Mesothelial cell of epicardium (in vitro differentiated cells): ENCODE measurements at regions not wholly inside any gene's neighbourhood (a gene's known extent, or its start where the extent isn't known, plus 50 kb on each side); places are given as distances from the start of the nearest gene placed in this dataset.
"Not testable (repeated sequence)": the region's sequence is repeated elsewhere in the genome, so short reads cannot be mapped to it uniquely, and the experiment has no call there.

Source experiments
- DNase-seq, 2 experiments: peaks; one replicate each; pipeline ENCODE4 v3.0.0; 2021; ENCODE audit warnings: low spot score in 2 of 2; ENCODE audit not compliant: unreplicated experiment in 2 of 2
- H3K27ac Mint-ChIP-seq: 2 replicates; pipeline ENCODE4 v1.8.0; 2021; ENCODE audit warnings: mixed read lengths
- H3K27me3 Mint-ChIP-seq: 2 replicates; pipeline ENCODE4 v1.8.0; 2021; ENCODE audit warnings: low read depth, mixed read lengths
- H3K36me3 Mint-ChIP-seq: 2 replicates; pipeline ENCODE4 v1.8.0; 2021; ENCODE audit warnings: mixed read lengths
- H3K4me1 Mint-ChIP-seq: 2 replicates; pipeline ENCODE4 v1.8.0; 2021; ENCODE audit warnings: mixed read lengths
- H3K4me3 Mint-ChIP-seq: 2 replicates; pipeline ENCODE4 v1.8.0; 2021; ENCODE audit warnings: mild to moderate bottlenecking, moderate library complexity, mixed read lengths
- H3K9me3 Mint-ChIP-seq: 2 replicates; pipeline ENCODE4 v1.8.0; 2021; ENCODE audit warnings: mixed read lengths
- TF ChIP-seq, protein P1 (sequence below): fragments of 200-600 bp; sonication (generic); IDR thresholded peaks from one replicate; pipeline ENCODE4 v1.5.0; 2021; ENCODE audit warnings: antibody characterized with exemption; ENCODE audit not compliant: unreplicated experiment

DNA sequence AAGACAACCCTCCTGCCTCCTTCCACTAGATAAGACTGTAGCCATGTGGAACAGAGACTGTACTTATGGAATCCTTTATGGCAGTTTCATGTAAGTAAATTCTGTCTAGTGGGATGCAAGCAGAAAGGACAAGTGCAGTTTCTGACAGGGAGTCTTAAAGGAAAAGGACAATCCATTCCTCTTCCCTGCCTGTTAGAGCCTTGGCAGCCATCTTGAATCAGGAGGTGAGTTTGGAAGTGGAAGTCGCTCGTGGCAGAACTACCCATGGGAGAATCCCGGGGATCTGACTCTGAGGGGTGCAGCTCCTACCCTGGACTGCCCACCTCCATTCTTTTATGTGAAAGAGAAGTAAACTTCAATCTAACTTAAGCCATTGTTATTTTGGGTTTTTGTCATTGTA, 61.4 kb upstream of the AKAP12 start:
- Mint-ChIP-seq H3K27me3 (no peaks in the 10 kb centered on the region), H3K27ac (no peak overlapping the region), H3K9me3 (no peaks in the 10 kb centered on the region), H3K4me1 (peaks cover 30% of the 10 kb centered on the region), H3K36me3 (no peaks in the 10 kb centered on the region), H3K4me3 (no peak overlapping the region)
- TF ChIP-seq, protein P1, sequence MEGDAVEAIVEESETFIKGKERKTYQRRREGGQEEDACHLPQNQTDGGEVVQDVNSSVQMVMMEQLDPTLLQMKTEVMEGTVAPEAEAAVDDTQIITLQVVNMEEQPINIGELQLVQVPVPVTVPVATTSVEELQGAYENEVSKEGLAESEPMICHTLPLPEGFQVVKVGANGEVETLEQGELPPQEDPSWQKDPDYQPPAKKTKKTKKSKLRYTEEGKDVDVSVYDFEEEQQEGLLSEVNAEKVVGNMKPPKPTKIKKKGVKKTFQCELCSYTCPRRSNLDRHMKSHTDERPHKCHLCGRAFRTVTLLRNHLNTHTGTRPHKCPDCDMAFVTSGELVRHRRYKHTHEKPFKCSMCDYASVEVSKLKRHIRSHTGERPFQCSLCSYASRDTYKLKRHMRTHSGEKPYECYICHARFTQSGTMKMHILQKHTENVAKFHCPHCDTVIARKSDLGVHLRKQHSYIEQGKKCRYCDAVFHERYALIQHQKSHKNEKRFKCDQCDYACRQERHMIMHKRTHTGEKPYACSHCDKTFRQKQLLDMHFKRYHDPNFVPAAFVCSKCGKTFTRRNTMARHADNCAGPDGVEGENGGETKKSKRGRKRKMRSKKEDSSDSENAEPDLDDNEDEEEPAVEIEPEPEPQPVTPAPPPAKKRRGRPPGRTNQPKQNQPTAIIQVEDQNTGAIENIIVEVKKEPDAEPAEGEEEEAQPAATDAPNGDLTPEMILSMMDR = no peak
- DNase-seq = no peak

DNA sequence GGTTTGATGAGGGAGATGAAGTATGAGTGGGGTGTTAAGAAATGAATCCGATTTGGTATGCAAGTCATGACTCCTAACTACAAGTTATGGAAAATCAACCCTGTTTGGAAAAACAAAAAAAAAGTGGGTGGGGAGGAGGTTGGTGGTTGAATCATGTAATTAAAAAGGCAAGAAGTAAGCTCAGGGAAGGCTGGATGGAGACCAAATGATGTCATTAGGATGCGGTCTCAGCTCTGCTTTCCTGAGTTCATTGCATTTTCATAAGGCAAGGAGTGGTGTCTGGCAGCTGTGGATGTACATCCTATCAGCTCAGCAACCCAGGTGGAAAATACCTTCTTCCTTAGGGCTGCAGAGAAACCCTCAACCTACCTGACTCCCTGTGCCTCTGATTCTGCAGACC, 60.4 kb upstream of the AKAP12 start:
- no peak overlapping the region for H3K4me3 Mint-ChIP-seq
- H3K27me3 Mint-ChIP-seq = no peaks in the 10 kb centered on the region
- H3K36me3 Mint-ChIP-seq = no peaks in the 10 kb centered on the region
- H3K4me1 Mint-ChIP-seq = peaks cover 30% of the 10 kb centered on the region
- DNase-seq = no peak
- TF ChIP-seq, protein P1 = no peak
- H3K27ac Mint-ChIP-seq = no peak overlapping the region
- no peaks in the 10 kb centered on the region for H3K9me3 Mint-ChIP-seq

DNA sequence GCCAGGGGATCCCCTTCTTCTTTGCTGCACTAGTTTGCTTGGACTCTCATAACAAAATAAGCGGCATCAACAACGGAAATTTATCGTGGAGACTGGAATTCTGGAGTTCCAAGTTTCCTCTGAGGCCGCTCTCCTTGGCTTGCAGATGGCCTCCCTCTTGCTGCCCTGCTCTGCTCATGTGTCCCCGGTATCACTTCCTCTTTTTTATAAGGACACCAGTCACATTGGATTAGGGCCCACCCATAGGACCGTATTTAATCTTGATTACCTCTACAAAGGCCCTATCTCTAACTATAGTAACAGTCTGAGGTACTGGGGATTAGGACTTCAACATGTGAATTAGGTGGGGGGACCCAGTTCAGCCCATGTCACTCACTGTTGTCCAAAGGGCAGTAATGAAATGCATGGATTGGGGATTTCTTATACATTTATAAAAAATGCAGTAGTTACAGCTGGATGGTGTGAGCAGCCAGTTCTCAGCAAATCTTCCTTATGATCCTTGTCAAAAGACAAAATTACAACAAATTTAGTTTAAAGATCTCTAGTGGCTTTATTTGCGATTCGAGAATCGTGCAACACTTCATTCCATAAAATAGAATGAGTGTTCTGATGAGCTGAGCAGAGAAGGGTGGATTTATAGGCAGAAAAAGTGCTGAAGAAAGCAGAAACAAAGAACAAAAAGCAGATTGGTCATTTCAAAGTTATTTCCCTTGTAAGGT, 59.3 kb upstream of the AKAP12 start:
- H3K27ac Mint-ChIP-seq = peak overlapping the region; percentile 64

DNA sequence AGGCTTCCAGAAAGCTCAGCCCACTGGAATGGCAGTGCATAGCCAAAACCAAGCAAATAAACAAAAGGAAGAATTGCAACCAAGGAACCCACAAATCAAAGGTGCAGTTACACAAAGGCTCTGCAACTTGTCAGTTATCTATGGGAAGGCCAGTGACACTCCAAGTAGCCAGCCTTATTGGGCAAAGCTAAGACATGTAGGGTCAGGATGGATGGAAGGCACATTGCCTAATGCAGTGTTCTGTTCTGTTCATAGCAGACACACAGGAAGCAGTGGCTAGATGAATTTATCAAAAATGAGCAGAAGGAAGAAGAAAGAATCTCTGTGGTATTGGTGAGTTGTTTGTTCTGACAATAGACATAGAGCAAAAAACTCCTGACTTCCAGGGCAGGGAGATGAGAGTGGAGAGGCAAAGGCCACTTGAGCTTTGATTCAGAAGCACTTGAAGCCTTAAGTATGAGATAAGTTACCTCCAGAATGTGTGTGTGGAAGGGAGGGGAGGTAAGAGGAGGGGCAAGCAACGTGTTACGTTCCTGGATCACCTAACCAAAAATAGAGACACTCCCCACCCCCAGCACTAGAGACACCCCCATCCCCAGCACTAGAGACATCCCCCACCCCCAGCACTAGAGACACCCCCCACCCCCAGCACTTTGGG, 57.9 kb upstream of the AKAP12 start:
- TF ChIP-seq, protein P1 = no peak
- H3K4me1 Mint-ChIP-seq = peaks cover 46% of the 10 kb centered on the region
- DNase-seq = no peak
- no peaks in the 10 kb centered on the region for H3K36me3 Mint-ChIP-seq
- no peaks in the 10 kb centered on the region for H3K27me3 Mint-ChIP-seq
- H3K9me3 Mint-ChIP-seq = no peaks in the 10 kb centered on the region
- H3K4me3 Mint-ChIP-seq = no peak overlapping the region
- peak overlapping the region; percentile 2 for H3K27ac Mint-ChIP-seq

More for the DNA sequence above, 59.3 kb upstream of the AKAP12 start:
- Mint-ChIP-seq H3K27me3 (no peaks in the 10 kb centered on the region), H3K4me1 (peaks cover 35% of the 10 kb centered on the region), H3K36me3 (no peaks in the 10 kb centered on the region), H3K4me3 (no peak overlapping the region), H3K9me3 (no peaks in the 10 kb centered on the region)
- no peak for DNase-seq
- TF ChIP-seq, protein P1 = no peak

DNA sequence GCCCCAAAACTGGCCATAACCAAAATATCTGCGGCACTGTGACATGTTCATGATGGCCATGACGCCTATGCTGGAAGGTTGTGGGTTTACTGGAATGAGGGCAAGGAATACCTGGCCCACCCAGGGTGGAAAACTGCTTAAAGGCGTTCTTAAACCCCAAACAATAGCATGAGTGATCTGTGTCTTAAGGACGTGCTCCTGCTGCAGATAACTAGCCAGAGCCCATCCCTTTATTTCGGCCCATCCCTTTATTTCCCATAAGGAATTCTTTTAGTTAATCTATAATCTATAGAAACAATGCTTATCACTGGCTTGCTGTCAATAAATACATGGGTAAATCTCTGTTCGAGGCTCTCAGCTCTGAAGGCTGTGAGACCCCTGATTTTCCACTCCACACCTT, 56.8 kb upstream of the AKAP12 start:
- not testable (repeated sequence) for H3K27ac Mint-ChIP-seq, DNase-seq, H3K27me3 Mint-ChIP-seq, H3K36me3 Mint-ChIP-seq, H3K4me3 Mint-ChIP-seq, H3K9me3 Mint-ChIP-seq
- H3K4me1 Mint-ChIP-seq = peaks cover 42% of the 10 kb centered on the region

DNA sequence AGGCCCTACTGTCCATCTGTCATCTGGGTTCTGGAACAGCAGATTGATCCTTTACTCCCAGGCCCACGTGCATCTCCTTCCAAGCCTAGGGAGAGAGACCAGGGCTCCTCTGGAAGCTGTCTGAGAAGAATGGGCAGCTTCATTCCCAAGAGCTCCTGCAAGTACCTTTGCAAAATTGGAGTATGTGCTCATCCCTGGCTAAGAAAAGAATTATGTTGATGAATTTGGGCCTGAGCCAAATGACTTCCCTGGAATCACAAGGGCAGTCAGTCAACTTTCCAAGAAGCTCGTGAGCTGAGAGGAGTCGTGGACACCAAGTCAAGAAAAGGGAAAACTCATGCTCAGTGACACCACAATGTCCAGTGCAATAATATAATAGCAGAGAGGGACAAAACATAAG, 54.6 kb upstream of the AKAP12 start:
- H3K9me3 Mint-ChIP-seq = no peaks in the 10 kb centered on the region
- no peak overlapping the region for H3K4me3 Mint-ChIP-seq
- peaks cover 35% of the 10 kb centered on the region for H3K4me1 Mint-ChIP-seq
- TF ChIP-seq, protein P1 = no peak
- no peak for DNase-seq
- H3K27ac Mint-ChIP-seq = peak overlapping the region; percentile 60
- H3K36me3 Mint-ChIP-seq = no peaks in the 10 kb centered on the region
- no peaks in the 10 kb centered on the region for H3K27me3 Mint-ChIP-seq
